Caco-2 (cell line): ENCODE measurements at regions not wholly inside any gene's neighbourhood (a gene's known extent, or its start where the extent isn't known, plus 50 kb on each side); places are given as distances from the start of the nearest gene placed in this dataset.

Source experiments
- BruUV-seq: library from RNA; stranded (reverse); fragments of 400-500 nt; replicated peaks from 2 replicates; lab custom pipeline; 2021; lab: Mats Ljungman, UMichigan
- CTCF ChIA-PET: fragments of 300-600 bp; sonication (Branson Sonifier 250); formaldehyde crosslinking; loops from one replicate; lab custom pipeline; 2022; ENCODE audit warnings: antibody characterized with exemption; lab: Charles Lee
- POLR2A ChIA-PET: fragments of 300-600 bp; sonication (Branson Sonifier 250); formaldehyde crosslinking; loops from one replicate; lab custom pipeline; 2022; ENCODE audit warnings: antibody characterized with exemption; lab: Charles Lee
- DNase-seq, 2 experiments: peaks; one replicate each; pipeline versions ENCODE4 v3.0.0 to v3.0.0-alpha.2; 2020 to 2022
- H3K27me3 ChIP-seq: replicated peaks from 2 replicates; pipeline ENCODE4 v1.6.0; 2011; ENCODE audit warnings: low read length; ENCODE audit not compliant: control insufficient read depth, insufficient read depth
- H3K36me3 ChIP-seq: 2 replicates; pipeline ENCODE4 v1.5.1; 2011; ENCODE audit warnings: low read length; ENCODE audit not compliant: control insufficient read depth, insufficient read depth
- H3K4me1 ChIP-seq: fragments of 250-450 bp; sonication (Bioruptor Pico); 2 replicates; pipeline ENCODE4 v1.5.1; 2020; ENCODE audit warnings: mild to moderate bottlenecking
- H3K4me3 ChIP-seq: 2 replicates; pipeline ENCODE4 v1.5.1; 2011; ENCODE audit warnings: low read depth, mild to moderate bottlenecking, control low read depth, low read length
- H3K9me3 ChIP-seq: fragments of 250-450 bp; sonication (Bioruptor Pico); 2 replicates; pipeline ENCODE4 v1.5.1; 2020; ENCODE audit warnings: mild to moderate bottlenecking, moderate library complexity
- H3K27ac Mint-ChIP-seq: one replicate; pipeline ENCODE4 v1.8.0; 2022; ENCODE audit warnings: mixed read lengths; ENCODE audit not compliant: unreplicated experiment
- H3K27me3 Mint-ChIP-seq: one replicate; pipeline ENCODE4 v1.8.0; 2022; ENCODE audit warnings: mixed read lengths; ENCODE audit not compliant: insufficient read depth, unreplicated experiment
- H3K36me3 Mint-ChIP-seq: one replicate; pipeline ENCODE4 v1.8.0; 2022; ENCODE audit warnings: mild to moderate bottlenecking, mixed read lengths; ENCODE audit not compliant: insufficient read depth, unreplicated experiment
- H3K4me1 Mint-ChIP-seq: one replicate; pipeline ENCODE4 v1.8.0; 2022; ENCODE audit warnings: low read depth, mixed read lengths; ENCODE audit not compliant: unreplicated experiment
- H3K4me3 Mint-ChIP-seq: one replicate; pipeline ENCODE4 v1.8.0; 2022; ENCODE audit warnings: mild to moderate bottlenecking, moderate library complexity, mixed read lengths; ENCODE audit not compliant: unreplicated experiment
- H3K9me3 Mint-ChIP-seq: one replicate; pipeline ENCODE4 v1.8.0; 2022; ENCODE audit warnings: mixed read lengths; ENCODE audit not compliant: unreplicated experiment
- CTCF ChIP-seq, 2 experiments: fragments of 200-600 bp in 1 of 2; IDR thresholded peaks; 1 replicate in 1 of 2; 2 replicates in 1 of 2; pipeline versions ENCODE4 v1.5.1 to v1.8.0; 2011 to 2022; ENCODE audit warnings: antibody characterized with exemption in 1 of 2, control low read depth in 1 of 2, inconsistent platforms in 1 of 2, low read depth in 1 of 2, low read length in 1 of 2, mild to moderate bottlenecking in 1 of 2, moderate library complexity in 1 of 2; ENCODE audit not compliant: insufficient read depth in 1 of 2, severe bottlenecking in 1 of 2, unreplicated experiment in 1 of 2
- intact Hi-C: fragments of 100-400 bp; cut with micrococcal nuclease; formaldehyde crosslinking; loops from one replicate; pipeline ENCODE4 v1.10.0; 2022; ENCODE audit not compliant: unreplicated experiment

- Mint-ChIP-seq H3K36me3 (no peaks in the 10 kb centered on the region), H3K4me3 (no peak overlapping the region), H3K27me3 (no peaks in the 10 kb centered on the region), H3K27ac (no peak overlapping the region), H3K9me3 (no peaks in the 10 kb centered on the region), H3K4me1 (no peaks in the 10 kb centered on the region)
- H3K27me3 ChIP-seq = no peaks in the 10 kb centered on the region
- no TSS peak for BruUV-seq
- intact Hi-C loops = no loop called here
- no peak for TF ChIP-seq CTCF (IDR thresholded peaks at IDR 0.05; ENCODE audit: insufficient read depth in 1 of 2, low read depth in 1 of 2, low read length in 1 of 2, severe bottlenecking in 1 of 2, unreplicated experiment in 1 of 2)
- no peak overlapping the region for H3K4me3 ChIP-seq
- no peaks in the 10 kb centered on the region for H3K4me1 ChIP-seq
- H3K36me3 ChIP-seq = no peaks in the 10 kb centered on the region
- ChIA-PET CTCF (no interaction called here), POLR2A (no interaction called here)
- no peak for DNase-seq
- H3K9me3 ChIP-seq = peaks cover 13% of the 10 kb centered on the region
Measured at GRCh38 chr22:44613196-44613595, 88.8 kb upstream of the PRR5 start.

DNA sequence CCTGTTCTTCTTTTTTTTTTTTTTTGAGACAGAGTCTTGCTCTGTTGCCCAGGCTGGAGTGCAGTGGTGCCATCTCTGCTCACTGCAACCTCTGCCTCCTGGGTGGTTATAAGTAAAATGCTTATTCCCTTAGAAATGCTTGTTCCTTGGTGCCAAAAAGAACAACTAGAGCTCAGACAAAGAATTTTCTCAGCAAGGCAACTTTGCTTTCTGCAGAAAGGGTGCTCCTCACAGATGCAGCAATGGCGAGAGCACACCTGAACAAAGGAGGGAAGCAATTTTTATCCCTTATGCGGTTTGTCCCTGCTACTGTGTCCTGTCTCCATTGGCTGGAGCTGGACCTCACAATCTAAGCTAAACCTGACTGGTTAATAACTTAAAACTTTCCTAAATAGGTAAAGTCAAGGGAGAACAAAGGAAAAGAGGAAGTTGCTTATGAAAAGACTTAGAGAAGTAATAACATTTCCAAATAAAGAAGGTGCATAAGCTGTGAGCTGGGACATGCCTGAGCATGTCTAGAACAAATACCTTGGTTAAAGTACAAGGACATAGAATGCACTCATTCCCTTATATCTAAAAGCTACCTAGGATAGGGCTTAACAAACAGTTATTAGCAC lies 90.0 kb upstream of the PRR5 start:
- no peak for DNase-seq
- Histone ChIP-seq H3K4me1 (no peaks in the 10 kb centered on the region), H3K36me3 (no peaks in the 10 kb centered on the region), H3K4me3 (no peak overlapping the region), H3K9me3 (peaks cover 10% of the 10 kb centered on the region), H3K27me3 (no peaks in the 10 kb centered on the region)
- Mint-ChIP-seq H3K27me3 (peaks cover 5% of the 10 kb centered on the region), H3K4me3 (no peak overlapping the region), H3K27ac (no peak overlapping the region), H3K36me3 (no peaks in the 10 kb centered on the region), H3K9me3 (no peaks in the 10 kb centered on the region), H3K4me1 (no peaks in the 10 kb centered on the region)
- no TSS peak for BruUV-seq
- CTCF ChIA-PET = no interaction called here
- POLR2A ChIA-PET = no interaction called here
- TF ChIP-seq CTCF (IDR thresholded peaks at IDR 0.05; ENCODE audit: insufficient read depth in 1 of 2, low read depth in 1 of 2, low read length in 1 of 2, severe bottlenecking in 1 of 2, unreplicated experiment in 1 of 2) = no peak
- intact Hi-C loops = no loop called here

- Histone ChIP-seq H3K4me3 (no peak overlapping the region), H3K36me3 (no peaks in the 10 kb centered on the region), H3K9me3 (peaks cover 10% of the 10 kb centered on the region), H3K27me3 (no peaks in the 10 kb centered on the region; the same call in 1 of the 2 replicates), H3K4me1 (no peaks in the 10 kb centered on the region)
- no peak for TF ChIP-seq CTCF (IDR thresholded peaks at IDR 0.05; ENCODE audit: insufficient read depth in 1 of 2, low read depth in 1 of 2, low read length in 1 of 2, severe bottlenecking in 1 of 2, unreplicated experiment in 1 of 2)
- intact Hi-C loops = no loop called here
- CTCF ChIA-PET = no interaction called here
- POLR2A ChIA-PET = no interaction called here
- Mint-ChIP-seq H3K4me3 (no peak overlapping the region), H3K27me3 (peaks cover 8% of the 10 kb centered on the region), H3K4me1 (no peaks in the 10 kb centered on the region), H3K9me3 (no peaks in the 10 kb centered on the region), H3K27ac (no peak overlapping the region), H3K36me3 (no peaks in the 10 kb centered on the region)
- no TSS peak for BruUV-seq
- DNase-seq = no peak
Measured at GRCh38 chr22:44610071-44610470, 91.9 kb upstream of the PRR5 start.
